HG02759 (cell line): ENCODE measurements at regions not wholly inside any gene's neighbourhood (a gene's known extent, or its start where the extent isn't known, plus 50 kb on each side); places are given as distances from the start of the nearest gene placed in this dataset.

Source experiments
- ATAC-seq: cut with Tn5 transposase; IDR thresholded peaks from one replicate; pipeline ENCODE4 v1.9.1; 2021; ENCODE audit warnings: mild to moderate bottlenecking, moderate library complexity; ENCODE audit not compliant: unreplicated experiment

- no peak for ATAC-seq
These were observed 227.7 kb upstream of the GRAMD2B start for GRCh38 chr5:126195410-126196100.

GRCh38 chr5:126198531-126198930 lies 224.7 kb upstream of the GRAMD2B start:
- no peak for ATAC-seq

GRCh38 chr5:126199467-126199866 lies 223.7 kb upstream of the GRAMD2B start:
- ATAC-seq = no peak

- no peak for ATAC-seq
These were observed 214.5 kb upstream of the GRAMD2B start for GRCh38 chr5:126208691-126209090.

GRCh38 chr5:126210955-126211354 lies 212.3 kb upstream of the GRAMD2B start:
- ATAC-seq = no peak

GRCh38 chr5:126219616-126220015 lies 203.6 kb upstream of the GRAMD2B start:
- no peak for ATAC-seq

GRCh38 chr5:126220725-126221124 lies 202.5 kb upstream of the GRAMD2B start:
- no peak for ATAC-seq

- no peak for ATAC-seq
These were observed 194.3 kb upstream of the GRAMD2B start for GRCh38 chr5:126228934-126229333.

GRCh38 chr5:126233256-126233655 lies 190.0 kb upstream of the GRAMD2B start:
- ATAC-seq = no peak

- ATAC-seq = no peak
These were observed 188.5 kb upstream of the GRAMD2B start for GRCh38 chr5:126234563-126235195.

GRCh38 chr5:126235628-126236027 lies 187.6 kb upstream of the GRAMD2B start:
- no peak for ATAC-seq

GRCh38 chr5:126236994-126237393 lies 186.2 kb upstream of the GRAMD2B start:
- ATAC-seq = no peak

GRCh38 chr5:126248611-126249010 lies 174.6 kb upstream of the GRAMD2B start:
- no peak for ATAC-seq

GRCh38 chr5:126251024-126251423 lies 172.2 kb upstream of the GRAMD2B start:
- no peak for ATAC-seq

- no peak for ATAC-seq
These were observed 169.8 kb upstream of the GRAMD2B start for GRCh38 chr5:126253406-126253805.

- no peak for ATAC-seq
These were observed 159.5 kb upstream of the GRAMD2B start for GRCh38 chr5:126263591-126264184.

- no peak for ATAC-seq
These were observed 157.3 kb upstream of the GRAMD2B start for GRCh38 chr5:126265917-126266316.

GRCh38 chr5:126267438-126267837 lies 155.8 kb upstream of the GRAMD2B start:
- no peak for ATAC-seq

GRCh38 chr5:126268697-126269315 lies 154.4 kb upstream of the GRAMD2B start:
- no peak for ATAC-seq

GRCh38 chr5:126269511-126269910 lies 153.7 kb upstream of the GRAMD2B start:
- ATAC-seq = no peak

GRCh38 chr5:126271141-126271540 lies 152.1 kb upstream of the GRAMD2B start:
- ATAC-seq = no peak
